ENCODE measurements at regions not wholly inside any gene's neighbourhood (a gene's known extent, or its start where the extent isn't known, plus 50 kb on each side); places are given as distances from the start of the nearest gene placed in this dataset.

DNA sequence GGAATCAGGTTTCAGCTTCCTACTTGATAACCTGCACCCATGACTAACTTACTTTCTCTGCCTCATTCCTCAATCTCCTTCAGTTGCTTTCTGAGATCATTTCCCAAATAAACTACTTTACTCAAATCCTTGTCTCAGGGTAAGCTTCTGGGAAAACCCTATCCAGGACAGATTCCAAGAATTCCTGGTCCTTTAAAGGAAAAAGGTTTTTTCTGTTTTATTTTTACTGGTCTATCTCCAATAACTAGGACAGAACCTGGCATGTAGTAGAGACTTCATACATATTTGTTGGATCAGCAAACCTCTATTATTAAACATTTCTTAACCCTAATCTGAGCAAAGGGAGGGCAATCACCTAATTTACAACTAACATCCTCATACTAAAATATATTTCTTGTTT is 910.5 kb upstream of the CHORDC1 start:
- Histone ChIP-seq H2BK5ac (ENCODE audit: low read depth, low read length, poor library complexity, severe bottlenecking) (no peak overlapping the region), H2AK5ac (ENCODE audit: low read depth, low read length) (no peak overlapping the region), H3K36me3 (ENCODE audit: control insufficient read depth, insufficient read depth, low read length) (no peaks in the 10 kb centered on the region), H3K4me3 (ENCODE audit: insufficient read depth, low read depth, low read length) (no peak overlapping the region), H4K5ac (ENCODE audit: low read depth, low read length) (no peak overlapping the region), H2AFZ (replicated peaks; ENCODE audit: low read length, poor library complexity) (no peak overlapping the region), H3K9me3 (ENCODE audit: control insufficient read depth, insufficient read depth, low read length) (no peaks in the 10 kb centered on the region), H2BK20ac (ENCODE audit: low read depth, low read length) (no peak overlapping the region), H3K27ac (ENCODE audit: insufficient read depth, low read length) (no peak overlapping the region), H2BK120ac (ENCODE audit: low read depth, low read length) (no peak overlapping the region), H4K20me1 (ENCODE audit: insufficient read depth, low read length) (no peaks in the 10 kb centered on the region), H3K56ac (ENCODE audit: extremely low read depth, insufficient read depth, low read length) (no peak overlapping the region), H3K4ac (ENCODE audit: low read depth, low read length) (no peak overlapping the region), H3K18ac (ENCODE audit: low read depth, low read length) (no peak overlapping the region), H3K4me2 (ENCODE audit: low read depth, low read length) (no peak overlapping the region), H4K8ac (ENCODE audit: low read depth in 2 of 2, low read length in 2 of 2) (no peak overlapping the region), H3K27me3 (ENCODE audit: control insufficient read depth, insufficient read depth, low read length) (no peaks in the 10 kb centered on the region), H3K9ac (ENCODE audit: low read depth, low read length) (no peak overlapping the region), H3K4me1 (ENCODE audit: control insufficient read depth, insufficient read depth, low read length) (no peaks in the 10 kb centered on the region), H2BK15ac (ENCODE audit: low read depth, low read length) (no peak overlapping the region), H4K91ac (ENCODE audit: insufficient read depth, low read depth, low read length) (no peak overlapping the region), H3K9me1 (ENCODE audit: insufficient read depth, low read length) (no peaks in the 10 kb centered on the region), H3K79me1 (ENCODE audit: low read depth in 1 of 2, low read length in 2 of 2) (no peaks in the 10 kb centered on the region), H2AK9ac (replicated peaks; ENCODE audit: low read depth, low read length, poor library complexity) (no peak overlapping the region), H3K14ac (replicated peaks; ENCODE audit: low read depth, low read length) (no peak overlapping the region), H3K23ac (ENCODE audit: low read depth, low read length) (no peak overlapping the region)
- in situ Hi-C loops (cut with MboI; ENCODE audit: low sequenced_read_pairs): no loop called here
- intact Hi-C loops (cut with micrococcal nuclease): no loop called here
- DNase-seq: peak; percentile 43
- no TSS peak for BruUV-seq (replicated peaks)
- CTCF ChIA-PET: no interaction called here
- ATAC-seq (ENCODE audit: low read depth): peak; percentile 32; the same call in 1 of the 2 replicates
- dilution Hi-C loops (cut with HindIII; ENCODE audit: low sequenced_read_pairs, unreplicated experiment): no loop called here
- no peak for TF ChIP-seq MXI1 (IDR thresholded peaks at IDR 0.05; ENCODE audit: borderline replicate concordance, low read depth, low read length)
- TF ChIP-seq, protein P1, sequence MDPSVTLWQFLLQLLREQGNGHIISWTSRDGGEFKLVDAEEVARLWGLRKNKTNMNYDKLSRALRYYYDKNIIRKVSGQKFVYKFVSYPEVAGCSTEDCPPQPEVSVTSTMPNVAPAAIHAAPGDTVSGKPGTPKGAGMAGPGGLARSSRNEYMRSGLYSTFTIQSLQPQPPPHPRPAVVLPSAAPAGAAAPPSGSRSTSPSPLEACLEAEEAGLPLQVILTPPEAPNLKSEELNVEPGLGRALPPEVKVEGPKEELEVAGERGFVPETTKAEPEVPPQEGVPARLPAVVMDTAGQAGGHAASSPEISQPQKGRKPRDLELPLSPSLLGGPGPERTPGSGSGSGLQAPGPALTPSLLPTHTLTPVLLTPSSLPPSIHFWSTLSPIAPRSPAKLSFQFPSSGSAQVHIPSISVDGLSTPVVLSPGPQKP (IDR thresholded peaks at IDR 0.05; ENCODE audit: borderline replicate concordance, low read depth, low read length): no peak
- TF ChIP-seq POLR2A (IDR thresholded peaks at IDR 0.05; ENCODE audit: low read depth, low read length): no peak
- TF ChIP-seq CHD1 (IDR thresholded peaks at IDR 0.05; ENCODE audit: low read depth, low read length): no peak
- TF ChIP-seq RAD21 (IDR thresholded peaks at IDR 0.05; ENCODE audit: low read length): no peak
- TF ChIP-seq USF2 (IDR thresholded peaks at IDR 0.05; ENCODE audit: low read depth, low read length): no peak
- TF ChIP-seq CEBPB (IDR thresholded peaks at IDR 0.05; ENCODE audit: low read depth, low read length): no peak
- POLR2A ChIA-PET (ENCODE audit: unreplicated experiment): no interaction called here

Data from IMR-90 (cell line).